ENCODE measurements at regions not wholly inside any gene's neighbourhood (a gene's known extent, or its start where the extent isn't known, plus 50 kb on each side); places are given as distances from the start of the nearest gene placed in this dataset.

DNA sequence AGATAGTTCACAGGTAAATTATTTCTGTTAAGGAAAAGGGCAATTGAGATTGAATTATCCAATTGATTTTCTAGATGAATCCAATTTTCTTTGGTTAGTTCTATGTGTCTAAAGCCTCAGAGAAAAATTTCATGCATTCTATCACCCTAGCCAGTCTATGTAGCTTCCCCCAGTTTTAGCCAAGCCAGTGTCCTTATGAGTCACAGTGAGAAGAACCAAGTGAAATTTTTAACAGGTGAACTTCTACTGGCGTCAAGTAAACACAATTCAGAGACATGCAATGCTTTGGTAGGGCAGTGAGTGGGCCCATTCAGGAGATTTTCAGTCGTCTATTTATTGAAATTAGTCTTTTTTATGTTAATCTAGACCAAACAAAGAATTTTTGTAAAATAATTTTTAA, 1077.4 kb upstream of the ARRDC3 start:
- TF ChIP-seq, protein P1, sequence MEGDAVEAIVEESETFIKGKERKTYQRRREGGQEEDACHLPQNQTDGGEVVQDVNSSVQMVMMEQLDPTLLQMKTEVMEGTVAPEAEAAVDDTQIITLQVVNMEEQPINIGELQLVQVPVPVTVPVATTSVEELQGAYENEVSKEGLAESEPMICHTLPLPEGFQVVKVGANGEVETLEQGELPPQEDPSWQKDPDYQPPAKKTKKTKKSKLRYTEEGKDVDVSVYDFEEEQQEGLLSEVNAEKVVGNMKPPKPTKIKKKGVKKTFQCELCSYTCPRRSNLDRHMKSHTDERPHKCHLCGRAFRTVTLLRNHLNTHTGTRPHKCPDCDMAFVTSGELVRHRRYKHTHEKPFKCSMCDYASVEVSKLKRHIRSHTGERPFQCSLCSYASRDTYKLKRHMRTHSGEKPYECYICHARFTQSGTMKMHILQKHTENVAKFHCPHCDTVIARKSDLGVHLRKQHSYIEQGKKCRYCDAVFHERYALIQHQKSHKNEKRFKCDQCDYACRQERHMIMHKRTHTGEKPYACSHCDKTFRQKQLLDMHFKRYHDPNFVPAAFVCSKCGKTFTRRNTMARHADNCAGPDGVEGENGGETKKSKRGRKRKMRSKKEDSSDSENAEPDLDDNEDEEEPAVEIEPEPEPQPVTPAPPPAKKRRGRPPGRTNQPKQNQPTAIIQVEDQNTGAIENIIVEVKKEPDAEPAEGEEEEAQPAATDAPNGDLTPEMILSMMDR (IDR thresholded peaks at IDR 0.05 in 8 of 11, conservative IDR thresholded peaks at IDR 0.05 in 3 of 11): no peak
- TF ChIP-seq POLR2AphosphoS5 (IDR thresholded peaks at IDR 0.05): no peak

Measured in spleen (tissue), 7 donors.